ENCODE measurements at regions not wholly inside any gene's neighbourhood (a gene's known extent, or its start where the extent isn't known, plus 50 kb on each side); places are given as distances from the start of the nearest gene placed in this dataset.

GRCh38 chr16:55113210-55113609 is 182.5 kb downstream of the IRX5 start:
- no peaks in the 10 kb centered on the region for H3K36me3 ChIP-seq (replicated peaks; ENCODE audit: insufficient read depth, low read depth)
- H3K27ac ChIP-seq = no peak overlapping the region
- H3K4me2 ChIP-seq = no peak overlapping the region
- H3K4me3 ChIP-seq = no peak overlapping the region
- no peaks in the 10 kb centered on the region for H3K79me2 ChIP-seq
- peaks cover 3% of the 10 kb centered on the region for H3K4me1 ChIP-seq (ENCODE audit: insufficient read depth)
- no peaks in the 10 kb centered on the region for H3K27me3 ChIP-seq
- H3K9me2 ChIP-seq (replicated peaks; ENCODE audit: insufficient read depth) = no peaks in the 10 kb centered on the region
- no peak overlapping the region for H2AFZ ChIP-seq
- TF ChIP-seq EZH2phosphoT487 (IDR thresholded peaks at IDR 0.05; ENCODE audit: low read depth, severe bottlenecking, unreplicated experiment) = no peak
- no peak for DNase-seq (ENCODE audit: low spot score)
- no peaks in the 10 kb centered on the region for H3K9me3 ChIP-seq (ENCODE audit: low read depth)
- WGBS (ENCODE audit: low lambda C conversion rate, missing lambda C conversion rate) = 64% methylated on average over 2 of the region's 2 CpGs
- H4K20me1 ChIP-seq (ENCODE audit: insufficient read depth, poor library complexity, severe bottlenecking) = no peaks in the 10 kb centered on the region

GRCh38 chr16:55115506-55115905 is 184.8 kb downstream of the IRX5 start:
- H3K4me2 ChIP-seq = no peak overlapping the region
- TF ChIP-seq, protein P1, sequence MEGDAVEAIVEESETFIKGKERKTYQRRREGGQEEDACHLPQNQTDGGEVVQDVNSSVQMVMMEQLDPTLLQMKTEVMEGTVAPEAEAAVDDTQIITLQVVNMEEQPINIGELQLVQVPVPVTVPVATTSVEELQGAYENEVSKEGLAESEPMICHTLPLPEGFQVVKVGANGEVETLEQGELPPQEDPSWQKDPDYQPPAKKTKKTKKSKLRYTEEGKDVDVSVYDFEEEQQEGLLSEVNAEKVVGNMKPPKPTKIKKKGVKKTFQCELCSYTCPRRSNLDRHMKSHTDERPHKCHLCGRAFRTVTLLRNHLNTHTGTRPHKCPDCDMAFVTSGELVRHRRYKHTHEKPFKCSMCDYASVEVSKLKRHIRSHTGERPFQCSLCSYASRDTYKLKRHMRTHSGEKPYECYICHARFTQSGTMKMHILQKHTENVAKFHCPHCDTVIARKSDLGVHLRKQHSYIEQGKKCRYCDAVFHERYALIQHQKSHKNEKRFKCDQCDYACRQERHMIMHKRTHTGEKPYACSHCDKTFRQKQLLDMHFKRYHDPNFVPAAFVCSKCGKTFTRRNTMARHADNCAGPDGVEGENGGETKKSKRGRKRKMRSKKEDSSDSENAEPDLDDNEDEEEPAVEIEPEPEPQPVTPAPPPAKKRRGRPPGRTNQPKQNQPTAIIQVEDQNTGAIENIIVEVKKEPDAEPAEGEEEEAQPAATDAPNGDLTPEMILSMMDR (IDR thresholded peaks at IDR 0.05; ENCODE audit: poor library complexity) = no peak
- TF ChIP-seq EZH2phosphoT487 (IDR thresholded peaks at IDR 0.05; ENCODE audit: low read depth, severe bottlenecking, unreplicated experiment) (no peak), EZH2 (IDR thresholded peaks at IDR 0.05; ENCODE audit: borderline replicate concordance) (no peak)
- no peaks in the 10 kb centered on the region for H3K9me3 ChIP-seq (ENCODE audit: low read depth)
- 100% methylated on average over 2 of the region's 2 CpGs for WGBS (ENCODE audit: low lambda C conversion rate, missing lambda C conversion rate)
- H3K9me2 ChIP-seq (replicated peaks; ENCODE audit: insufficient read depth) = no peaks in the 10 kb centered on the region
- no peaks in the 10 kb centered on the region for H3K4me1 ChIP-seq (ENCODE audit: insufficient read depth)
- H3K36me3 ChIP-seq (replicated peaks; ENCODE audit: insufficient read depth, low read depth) = no peaks in the 10 kb centered on the region
- no peaks in the 10 kb centered on the region for H3K79me2 ChIP-seq
- H3K4me3 ChIP-seq = no peak overlapping the region
- DNase-seq (ENCODE audit: low spot score) = no peak
- no peak overlapping the region for H3K27ac ChIP-seq
- no peak overlapping the region for H2AFZ ChIP-seq
- no peaks in the 10 kb centered on the region for H3K27me3 ChIP-seq
- no peaks in the 10 kb centered on the region for H4K20me1 ChIP-seq (ENCODE audit: insufficient read depth, poor library complexity, severe bottlenecking)

DNA sequence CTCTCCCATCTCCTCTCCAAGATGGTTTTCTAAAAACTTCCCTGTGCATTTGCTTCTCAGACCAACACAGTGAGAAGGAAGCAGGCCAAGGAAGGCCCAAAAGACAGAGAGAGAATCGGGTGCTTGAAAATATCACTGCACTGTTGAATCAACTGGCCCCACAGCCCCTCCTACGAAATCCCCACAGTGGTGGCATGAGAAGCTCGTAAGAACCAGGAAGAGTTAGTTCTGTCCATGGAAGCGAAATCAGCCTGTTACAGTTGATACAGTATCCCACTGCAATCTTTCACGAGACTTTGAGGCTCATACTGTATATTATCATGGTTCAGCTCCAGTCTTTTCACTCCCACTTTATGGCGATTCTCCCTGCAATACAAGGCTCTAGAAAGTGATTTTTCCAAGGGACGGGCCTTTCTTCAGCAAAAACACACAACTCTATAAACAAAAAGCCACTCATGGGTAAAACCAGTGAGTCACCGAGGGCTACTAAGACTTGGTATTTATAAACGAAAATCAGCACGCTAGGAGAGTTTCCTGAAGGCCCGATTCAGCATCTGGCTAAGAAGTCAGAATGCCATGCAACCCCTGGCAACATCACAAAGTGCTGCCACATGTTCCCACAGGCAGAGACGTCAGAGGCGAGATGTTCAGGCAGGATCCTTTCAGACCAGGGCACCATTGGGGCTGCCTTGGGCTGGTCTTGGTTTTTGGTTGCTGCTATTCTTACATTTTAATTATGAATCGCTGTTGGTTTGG is 185.7 kb downstream of the IRX5 start:
- H3K4me3 ChIP-seq = no peak overlapping the region
- no peaks in the 10 kb centered on the region for H3K9me3 ChIP-seq (ENCODE audit: low read depth)
- H3K9me2 ChIP-seq (replicated peaks; ENCODE audit: insufficient read depth) = no peaks in the 10 kb centered on the region
- H3K27ac ChIP-seq = no peak overlapping the region
- no peak for DNase-seq (ENCODE audit: low spot score)
- no peaks in the 10 kb centered on the region for H3K27me3 ChIP-seq
- H3K4me2 ChIP-seq = no peak overlapping the region
- H4K20me1 ChIP-seq (ENCODE audit: insufficient read depth, poor library complexity, severe bottlenecking) = no peaks in the 10 kb centered on the region
- TF ChIP-seq EZH2phosphoT487 (IDR thresholded peaks at IDR 0.05; ENCODE audit: low read depth, severe bottlenecking, unreplicated experiment) (no peak), EZH2 (IDR thresholded peaks at IDR 0.05; ENCODE audit: borderline replicate concordance) (no peak)
- TF ChIP-seq, protein P1 (IDR thresholded peaks at IDR 0.05; ENCODE audit: poor library complexity) = no peak
- H3K36me3 ChIP-seq (replicated peaks; ENCODE audit: insufficient read depth, low read depth) = no peaks in the 10 kb centered on the region
- no peaks in the 10 kb centered on the region for H3K4me1 ChIP-seq (ENCODE audit: insufficient read depth)
- no peak overlapping the region for H2AFZ ChIP-seq
- H3K79me2 ChIP-seq = no peaks in the 10 kb centered on the region
- WGBS (ENCODE audit: low lambda C conversion rate, missing lambda C conversion rate) = 80% methylated on average over 14 of the region's 14 CpGs

DNA sequence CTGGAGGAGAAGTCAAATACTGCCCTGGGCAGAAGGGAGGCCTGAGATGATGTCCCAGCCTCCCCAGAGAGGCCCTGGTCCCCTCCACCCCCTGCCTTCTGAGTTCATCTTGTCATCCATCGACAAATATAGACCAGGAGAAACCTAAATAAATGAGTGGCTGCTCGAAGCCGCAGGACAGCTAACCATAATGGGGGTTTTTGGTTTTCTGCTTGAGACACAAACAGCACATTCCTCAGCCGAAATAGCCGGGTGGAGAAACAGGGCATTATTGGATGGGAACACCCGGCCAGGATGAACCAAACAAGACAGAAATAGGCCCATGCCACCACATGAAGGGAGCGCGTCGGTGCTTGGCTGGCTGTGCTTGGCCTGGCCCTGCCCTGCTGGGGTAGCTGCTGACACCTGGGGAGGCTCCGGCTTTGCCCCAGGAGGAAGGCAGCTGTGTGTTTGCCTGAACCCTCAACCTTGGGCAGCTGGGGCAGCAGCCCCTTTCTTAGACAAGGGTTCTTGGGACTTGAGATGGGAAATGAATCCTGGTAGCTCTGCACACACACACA is 188.1 kb downstream of the IRX5 start:
- TF ChIP-seq EZH2phosphoT487 (IDR thresholded peaks at IDR 0.05; ENCODE audit: low read depth, severe bottlenecking, unreplicated experiment) = no peak
- TF ChIP-seq, protein P1 (IDR thresholded peaks at IDR 0.05; ENCODE audit: poor library complexity) = no peak
- TF ChIP-seq EZH2 (IDR thresholded peaks at IDR 0.05; ENCODE audit: borderline replicate concordance) = no peak
- whole genome bisulfite sequencing (ENCODE audit: low lambda C conversion rate, missing lambda C conversion rate) = 92% methylated on average over 10 of the region's 10 CpGs
- no peaks in the 10 kb centered on the region for H3K79me2 ChIP-seq

More for the DNA sequence above, 188.1 kb downstream of the IRX5 start:
- no peaks in the 10 kb centered on the region for H4K20me1 ChIP-seq (ENCODE audit: insufficient read depth, poor library complexity, severe bottlenecking)
- H3K9me2 ChIP-seq (replicated peaks; ENCODE audit: insufficient read depth) = no peaks in the 10 kb centered on the region
- no peak for DNase-seq (ENCODE audit: low spot score)
- H3K9me3 ChIP-seq (ENCODE audit: low read depth) = no peaks in the 10 kb centered on the region
- H2AFZ ChIP-seq = no peak overlapping the region
- H3K4me3 ChIP-seq = no peak overlapping the region
- no peaks in the 10 kb centered on the region for H3K27me3 ChIP-seq
- no peaks in the 10 kb centered on the region for H3K36me3 ChIP-seq (replicated peaks; ENCODE audit: insufficient read depth, low read depth)
- H3K4me2 ChIP-seq = no peak overlapping the region
- no peak overlapping the region for H3K27ac ChIP-seq
- no peaks in the 10 kb centered on the region for H3K4me1 ChIP-seq (ENCODE audit: insufficient read depth)
